GM19372 (cell line): ENCODE measurements at regions not wholly inside any gene's neighbourhood (a gene's known extent, or its start where the extent isn't known, plus 50 kb on each side); places are given as distances from the start of the nearest gene placed in this dataset.

Experiments used
- ATAC-seq: cut with Tn5 transposase; IDR thresholded peaks from one replicate; pipeline ENCODE4 v1.9.1; 2021; ENCODE audit warnings: mild to moderate bottlenecking, low read depth, moderate library complexity; ENCODE audit not compliant: unreplicated experiment

GRCh38 chr3:23103764-23104163 is 99.4 kb upstream of the UBE2E2 start:
- no peak for ATAC-seq

- ATAC-seq, result no peak
Observed at GRCh38 chr3:23105048-23105447, 98.1 kb upstream of the UBE2E2 start.

- no peak for ATAC-seq
Observed at GRCh38 chr3:23106666-23107065, 96.5 kb upstream of the UBE2E2 start.

GRCh38 chr3:23107221-23107620 is 95.9 kb upstream of the UBE2E2 start:
- no peak for ATAC-seq

GRCh38 chr3:23108451-23109057 is 94.6 kb upstream of the UBE2E2 start:
- ATAC-seq, result no peak

GRCh38 chr3:23111286-23111685 is 91.8 kb upstream of the UBE2E2 start:
- ATAC-seq, result no peak

GRCh38 chr3:23111797-23112196 is 91.3 kb upstream of the UBE2E2 start:
- no peak for ATAC-seq

GRCh38 chr3:23112491-23112890 is 90.6 kb upstream of the UBE2E2 start:
- ATAC-seq, result no peak

GRCh38 chr3:23113455-23114171 is 89.5 kb upstream of the UBE2E2 start:
- ATAC-seq, result no peak

GRCh38 chr3:23114432-23114831 is 88.7 kb upstream of the UBE2E2 start:
- no peak for ATAC-seq

- no peak for ATAC-seq
Observed at GRCh38 chr3:23115171-23115877, 87.8 kb upstream of the UBE2E2 start.

GRCh38 chr3:23116081-23116837 is 86.9 kb upstream of the UBE2E2 start:
- ATAC-seq, result no peak

GRCh38 chr3:23117856-23118255 is 85.3 kb upstream of the UBE2E2 start:
- ATAC-seq, result no peak

- no peak for ATAC-seq
Observed at GRCh38 chr3:23127196-23127595, 75.9 kb upstream of the UBE2E2 start.

- no peak for ATAC-seq
Observed at GRCh38 chr3:23128655-23129054, 74.5 kb upstream of the UBE2E2 start.

- no peak for ATAC-seq
Observed at GRCh38 chr3:23129117-23129516, 74.0 kb upstream of the UBE2E2 start.

GRCh38 chr3:23129817-23130216 is 73.3 kb upstream of the UBE2E2 start:
- no peak for ATAC-seq

- ATAC-seq, result no peak
Observed at GRCh38 chr3:23130406-23130805, 72.7 kb upstream of the UBE2E2 start.

GRCh38 chr3:23135026-23135785 is 67.9 kb upstream of the UBE2E2 start:
- no peak for ATAC-seq

- ATAC-seq, result no peak
Observed at GRCh38 chr3:23136054-23136453, 67.1 kb upstream of the UBE2E2 start.
